Hepatocyte (in vitro differentiated cells): ENCODE measurements at regions not wholly inside any gene's neighbourhood (a gene's known extent, or its start where the extent isn't known, plus 50 kb on each side); places are given as distances from the start of the nearest gene placed in this dataset.

Experiments
- CTCF ChIP-seq: fragments of 200-600 bp; sonication (generic); IDR thresholded peaks from 2 replicates; pipeline ENCODE4 v1.5.1; 2016; ENCODE audit warnings: antibody characterized with exemption, mild to moderate bottlenecking; ENCODE audit not compliant: poor library complexity
- EZH2 ChIP-seq: fragments of 200-600 bp; sonication (generic); IDR thresholded peaks from 2 replicates; pipeline ENCODE4 v1.6.1; 2016; ENCODE audit warnings: antibody characterized with exemption, mild to moderate bottlenecking, borderline replicate concordance
- EZH2phosphoT487 ChIP-seq: fragments of 200-600 bp; sonication (generic); IDR thresholded peaks from one replicate; pipeline ENCODE4 v1.6.1; 2018; ENCODE audit warnings: antibody characterized with exemption, mild to moderate bottlenecking, low read depth, moderate library complexity; ENCODE audit not compliant: unreplicated experiment, severe bottlenecking

DNA sequence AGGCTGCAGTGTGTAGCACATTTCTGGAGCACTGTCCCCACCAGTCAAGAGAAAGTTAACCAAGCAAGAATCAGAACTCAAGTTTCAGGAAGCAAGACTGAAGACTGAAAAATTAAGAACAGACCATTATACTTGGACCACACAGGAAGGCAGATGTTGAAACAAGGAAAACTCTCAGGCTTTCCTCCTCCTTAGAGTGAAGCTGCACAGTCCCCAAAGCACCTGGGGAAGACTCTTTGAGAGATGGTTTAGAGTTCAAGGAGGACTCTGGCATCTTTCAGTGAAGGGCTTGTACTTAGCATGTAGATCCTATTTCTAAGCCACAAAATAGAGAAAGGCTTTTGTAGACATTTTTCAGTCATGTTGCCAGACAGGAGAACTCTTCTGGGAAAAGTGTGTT, 113.7 kb upstream of the KCTD3 start:
- TF ChIP-seq CTCF (no peak), EZH2phosphoT487 (no peak), EZH2 (no peak)
